Karpas-422 (cell line): ENCODE measurements at regions not wholly inside any gene's neighbourhood (a gene's known extent, or its start where the extent isn't known, plus 50 kb on each side); places are given as distances from the start of the nearest gene placed in this dataset.

Experiments used
- DNase-seq: peaks from one replicate; pipeline ENCODE4 v3.0.0-alpha.2; 2015
- H2AFZ ChIP-seq: fragments of 200-600 bp; sonication (generic); 2 replicates; pipeline ENCODE4 v1.6.1; 2014; ENCODE audit warnings: antibody characterized with exemption, low read length, mixed read lengths
- H3K27ac ChIP-seq: fragments of 200-600 bp; sonication (generic); 2 replicates; pipeline ENCODE4 v1.5.1; 2014; ENCODE audit warnings: mild to moderate bottlenecking, low read length, moderate library complexity
- H3K27me3 ChIP-seq: fragments of 200-600 bp; sonication (generic); 2 replicates; pipeline ENCODE4 v1.6.1; 2014; ENCODE audit warnings: low read length, mixed read lengths
- H3K36me3 ChIP-seq: fragments of 200-600 bp; sonication (generic); 2 replicates; pipeline ENCODE4 v1.6.1; 2014; ENCODE audit warnings: low read length, mixed read lengths; ENCODE audit not compliant: insufficient read depth
- H3K4me1 ChIP-seq: fragments of 200-600 bp; sonication (generic); 2 replicates; pipeline ENCODE4 v1.6.1; 2014; ENCODE audit warnings: mild to moderate bottlenecking, low read length, mixed read lengths
- H3K4me2 ChIP-seq: fragments of 200-600 bp; sonication (generic); 2 replicates; pipeline ENCODE4 v1.6.1; 2014; ENCODE audit warnings: low read length, low read depth, mild to moderate bottlenecking; ENCODE audit not compliant: poor library complexity, severe bottlenecking
- H3K4me3 ChIP-seq: fragments of 200-600 bp; sonication (generic); 2 replicates; pipeline ENCODE4 v1.5.1; 2014; ENCODE audit warnings: mild to moderate bottlenecking, antibody characterized with exemption, low read length, mixed read lengths
- H3K79me2 ChIP-seq: fragments of 200-600 bp; sonication (generic); 2 replicates; pipeline ENCODE4 v1.6.1; 2014; ENCODE audit warnings: mild to moderate bottlenecking, low read length, mixed read lengths
- H3K9ac ChIP-seq: fragments of 200-600 bp; sonication (generic); 2 replicates; pipeline ENCODE4 v1.6.0; 2014; ENCODE audit warnings: low read length
- H3K9me2 ChIP-seq: fragments of 200-600 bp; sonication (generic), shearing (Covaris generic); replicated peaks from 2 replicates; pipeline ENCODE4 v1.6.0; 2014; ENCODE audit warnings: mild to moderate bottlenecking, low read length, moderate library complexity; ENCODE audit not compliant: insufficient read depth
- H3K9me3 ChIP-seq: fragments of 300-700, 200-600 bp; sonication (generic); 2 replicates; pipeline ENCODE4 v1.6.1; 2014; ENCODE audit warnings: low read length, mixed read lengths
- H4K20me1 ChIP-seq: fragments of 200-600 bp; sonication (generic); 2 replicates; pipeline ENCODE4 v1.6.1; 2014; ENCODE audit warnings: mild to moderate bottlenecking, antibody characterized with exemption, low read length, low read depth; ENCODE audit not compliant: insufficient read depth

- Histone ChIP-seq H3K9ac (peak overlapping the region; percentile 46), H2AFZ (peak overlapping the region; percentile 84), H3K9me3 (no peaks in the 10 kb centered on the region), H3K4me1 (peaks cover 29% of the 10 kb centered on the region), H3K9me2 (no peaks in the 10 kb centered on the region), H3K4me2 (peak overlapping the region; percentile 69), H3K27me3 (no peaks in the 10 kb centered on the region), H3K27ac (no peak overlapping the region), H4K20me1 (no peaks in the 10 kb centered on the region), H3K4me3 (peak overlapping the region; percentile 63), H3K79me2 (no peaks in the 10 kb centered on the region), H3K36me3 (no peaks in the 10 kb centered on the region)
- peak; percentile 91 for DNase-seq
Measured at GRCh38 chr6:37102299-37103168, 67.4 kb upstream of the PIM1 start.

- no peaks in the 10 kb centered on the region for H3K9me2 ChIP-seq
- peaks cover 29% of the 10 kb centered on the region for H3K4me1 ChIP-seq
- peak overlapping the region; percentile 69 for H3K4me2 ChIP-seq
- H3K4me3 ChIP-seq = peak overlapping the region; percentile 63
- H3K27me3 ChIP-seq = no peaks in the 10 kb centered on the region
- H3K79me2 ChIP-seq = no peaks in the 10 kb centered on the region
- H3K27ac ChIP-seq = no peak overlapping the region
- H2AFZ ChIP-seq = peak overlapping the region; percentile 84; the same call in 1 of the 2 replicates
- no peaks in the 10 kb centered on the region for H4K20me1 ChIP-seq
- H3K9me3 ChIP-seq = no peaks in the 10 kb centered on the region
- DNase-seq = peak; percentile 74
- no peaks in the 10 kb centered on the region for H3K36me3 ChIP-seq
- H3K9ac ChIP-seq = peak overlapping the region; percentile 46
Measured at GRCh38 chr6:37103169-37104039, 66.5 kb upstream of the PIM1 start.

- Histone ChIP-seq H3K79me2 (no peaks in the 10 kb centered on the region), H3K4me2 (no peak overlapping the region), H3K9ac (no peak overlapping the region), H3K27me3 (no peaks in the 10 kb centered on the region), H3K27ac (no peak overlapping the region), H4K20me1 (no peaks in the 10 kb centered on the region), H3K9me3 (no peaks in the 10 kb centered on the region), H3K4me1 (peaks cover 29% of the 10 kb centered on the region), H3K36me3 (no peaks in the 10 kb centered on the region), H3K4me3 (no peak overlapping the region), H2AFZ (no peak overlapping the region), H3K9me2 (no peaks in the 10 kb centered on the region)
- no peak for DNase-seq
Measured at GRCh38 chr6:37104824-37105147, 65.2 kb upstream of the PIM1 start.

GRCh38 chr6:37105148-37106050 is 64.6 kb upstream of the PIM1 start:
- Histone ChIP-seq H3K27me3 (no peaks in the 10 kb centered on the region), H3K36me3 (no peaks in the 10 kb centered on the region), H3K4me1 (peaks cover 29% of the 10 kb centered on the region), H3K27ac (no peak overlapping the region), H3K9ac (no peak overlapping the region), H3K4me3 (no peak overlapping the region), H4K20me1 (no peaks in the 10 kb centered on the region), H3K79me2 (no peaks in the 10 kb centered on the region), H3K4me2 (no peak overlapping the region), H3K9me2 (no peaks in the 10 kb centered on the region), H3K9me3 (no peaks in the 10 kb centered on the region), H2AFZ (no peak overlapping the region)
- DNase-seq = no peak

GRCh38 chr6:37106051-37106363 is 63.9 kb upstream of the PIM1 start:
- no peak for DNase-seq
- no peaks in the 10 kb centered on the region for H4K20me1 ChIP-seq

GRCh38 chr6:37106554-37106953 is 63.4 kb upstream of the PIM1 start:
- H4K20me1 ChIP-seq = no peaks in the 10 kb centered on the region
- no peaks in the 10 kb centered on the region for H3K9me2 ChIP-seq
- H3K4me3 ChIP-seq = no peak overlapping the region
- no peak overlapping the region for H3K4me2 ChIP-seq
- H3K79me2 ChIP-seq = no peaks in the 10 kb centered on the region
- no peak overlapping the region for H3K9ac ChIP-seq
- no peak overlapping the region for H2AFZ ChIP-seq
- DNase-seq = no peak
- no peaks in the 10 kb centered on the region for H3K36me3 ChIP-seq
- H3K27ac ChIP-seq = no peak overlapping the region
- no peaks in the 10 kb centered on the region for H3K27me3 ChIP-seq
- peaks cover 24% of the 10 kb centered on the region for H3K4me1 ChIP-seq
- H3K9me3 ChIP-seq = no peaks in the 10 kb centered on the region

More at GRCh38 chr6:37106051-37106363, 63.9 kb upstream of the PIM1 start:
- Histone ChIP-seq H3K27ac (no peak overlapping the region), H3K4me3 (no peak overlapping the region), H3K4me2 (no peak overlapping the region), H3K27me3 (no peaks in the 10 kb centered on the region), H3K9me3 (no peaks in the 10 kb centered on the region), H3K9me2 (no peaks in the 10 kb centered on the region), H3K79me2 (no peaks in the 10 kb centered on the region), H3K36me3 (no peaks in the 10 kb centered on the region), H3K9ac (no peak overlapping the region), H2AFZ (no peak overlapping the region), H3K4me1 (peaks cover 29% of the 10 kb centered on the region)

GRCh38 chr6:37106982-37107491 is 62.9 kb upstream of the PIM1 start:
- no peak overlapping the region for H3K27ac ChIP-seq
- H3K4me2 ChIP-seq = no peak overlapping the region
- no peaks in the 10 kb centered on the region for H3K79me2 ChIP-seq
- no peak overlapping the region for H3K4me3 ChIP-seq
- no peaks in the 10 kb centered on the region for H3K9me3 ChIP-seq
- no peaks in the 10 kb centered on the region for H3K9me2 ChIP-seq
- H2AFZ ChIP-seq = no peak overlapping the region
- no peak overlapping the region for H3K9ac ChIP-seq
- peaks cover 20% of the 10 kb centered on the region for H3K4me1 ChIP-seq
- DNase-seq = no peak
- H4K20me1 ChIP-seq = no peaks in the 10 kb centered on the region
- no peaks in the 10 kb centered on the region for H3K36me3 ChIP-seq
- no peaks in the 10 kb centered on the region for H3K27me3 ChIP-seq
